ENCODE measurements at regions not wholly inside any gene's neighbourhood (a gene's known extent, or its start where the extent isn't known, plus 50 kb on each side); places are given as distances from the start of the nearest gene placed in this dataset.

- H3K36me3 ChIP-seq = no peaks in the 10 kb centered on the region
- 68 to 69% methylated on average over 3 of the region's 3 CpGs for WGBS, 2 donors
- TF ChIP-seq CTCF (IDR thresholded peaks at IDR 0.05) = no peak
- intact Hi-C loops (cut with DNase I) = no loop called here
- no peaks in the 10 kb centered on the region for H3K4me1 ChIP-seq
- no peak for DNase-seq
- peaks cover 0 to 84% (median 67%) of the 10 kb centered on the region in 7 donors for H3K27me3 ChIP-seq
- H3K27ac ChIP-seq = no peak overlapping the region
- no peak for ATAC-seq
- no peaks in the 10 kb centered on the region for H3K9me3 ChIP-seq
- no peak overlapping the region for H3K4me3 ChIP-seq
Measured at GRCh38 chr20:51080516-51080915, 57.6 kb upstream of the KCNG1 start.

- no peak for ATAC-seq
- 94 to 100% methylated on average over 2 of the region's 2 CpGs for WGBS, 2 donors
Measured at GRCh38 chr20:51079488-51079887, 56.6 kb upstream of the KCNG1 start.

GRCh38 chr20:51077686-51078060, 54.8 kb upstream of the KCNG1 start:
- no peak for TF ChIP-seq CTCF (IDR thresholded peaks at IDR 0.05)
- H3K27ac ChIP-seq = no peak overlapping the region
- H3K9me3 ChIP-seq = peaks cover 0 to 7% (median 0%) of the 10 kb centered on the region in 11 donors
- intact Hi-C loops (cut with DNase I) = no loop called here
- ATAC-seq (no peak), DNase-seq (no peak)
- H3K4me3 ChIP-seq = no peak overlapping the region
- 28 to 29% methylated on average over 8 of the region's 8 CpGs for WGBS, 2 donors
- peaks cover 0 to 73% (median 70%) of the 10 kb centered on the region in 7 donors for H3K27me3 ChIP-seq
- no peaks in the 10 kb centered on the region for H3K36me3 ChIP-seq
- no peaks in the 10 kb centered on the region for H3K4me1 ChIP-seq

More at GRCh38 chr20:51079488-51079887, 56.6 kb upstream of the KCNG1 start:
- no peak overlapping the region for H3K4me3 ChIP-seq
- intact Hi-C loops (cut with DNase I) = no loop called here
- no peaks in the 10 kb centered on the region for H3K36me3 ChIP-seq
- TF ChIP-seq CTCF (IDR thresholded peaks at IDR 0.05) = no peak
- H3K4me1 ChIP-seq = no peaks in the 10 kb centered on the region
- DNase-seq = no peak
- no peaks in the 10 kb centered on the region for H3K9me3 ChIP-seq
- peaks cover 0 to 79% (median 71%) of the 10 kb centered on the region in 7 donors for H3K27me3 ChIP-seq
- H3K27ac ChIP-seq = no peak overlapping the region

- H3K4me3 ChIP-seq = no peak overlapping the region
- ATAC-seq (no peak), DNase-seq (no peak)
- no peak overlapping the region for H3K27ac ChIP-seq
- WGBS, 2 donors = 64 to 68% methylated on average over 11 of the region's 11 CpGs
- H3K27me3 ChIP-seq = peaks cover 0 to 69% (median 65%) of the 10 kb centered on the region in 7 donors
- H3K9me3 ChIP-seq = peaks cover 0 to 7% (median 0%) of the 10 kb centered on the region in 11 donors
- no peaks in the 10 kb centered on the region for H3K4me1 ChIP-seq
- no peak for TF ChIP-seq CTCF (IDR thresholded peaks at IDR 0.05)
- H3K36me3 ChIP-seq = no peaks in the 10 kb centered on the region
- intact Hi-C loops (cut with DNase I) = no loop called here
Measured at GRCh38 chr20:51076786-51077685, 54.1 kb upstream of the KCNG1 start.

Measured in heart right ventricle (tissue), 16 donors.